WTC11 (cell line): ENCODE measurements at regions not wholly inside any gene's neighbourhood (a gene's known extent, or its start where the extent isn't known, plus 50 kb on each side); places are given as distances from the start of the nearest gene placed in this dataset.

ENCODE experiments used
- ATAC-seq: fragments of 200-7000 bp; cut with Tn5 transposase; 2 replicates; pipeline ENCODE4 v1.10.0; 2021; ENCODE audit warnings: mild to moderate bottlenecking, moderate library complexity
- CTCF ChIA-PET: fragments of 300-600 bp; sonication (Branson Sonifier 250); formaldehyde crosslinking; loops from one replicate; lab custom pipeline; 2021; ENCODE audit warnings: antibody characterized with exemption; lab: Charles Lee
- POLR2A ChIA-PET: fragments of 350-600 bp; sonication (Branson Sonifier 250); formaldehyde crosslinking; loops from one replicate; lab custom pipeline; 2021; ENCODE audit warnings: antibody characterized with exemption; lab: Charles Lee
- DNase-seq: peaks from one replicate; pipeline ENCODE4 v3.0.0; 2021; ENCODE audit warnings: low spot score
- H3K27ac Mint-ChIP-seq: 2 replicates; pipeline ENCODE4 v1.8.0; 2021; ENCODE audit warnings: mixed read lengths
- H3K27me3 Mint-ChIP-seq: 2 replicates; pipeline ENCODE4 v1.8.0; 2021; ENCODE audit warnings: low read depth, mild to moderate bottlenecking, moderate library complexity, mixed read lengths
- H3K36me3 Mint-ChIP-seq: 2 replicates; pipeline ENCODE4 v1.8.0; 2021; ENCODE audit warnings: mixed read lengths
- H3K4me1 Mint-ChIP-seq: 2 replicates; pipeline ENCODE4 v1.8.0; 2022; ENCODE audit warnings: mixed read lengths
- H3K4me3 Mint-ChIP-seq: 2 replicates; pipeline ENCODE4 v1.8.0; 2021; ENCODE audit warnings: mild to moderate bottlenecking, moderate library complexity, mixed read lengths
- H3K9me3 Mint-ChIP-seq: 2 replicates; pipeline ENCODE4 v1.8.0; 2021; ENCODE audit warnings: mixed read lengths
- CBFB ChIP-seq: sonication (generic); formaldehyde crosslinking; IDR thresholded peaks from 2 replicates; pipeline ENCODE4 v1.8.1; 2022; ENCODE audit warnings: mild to moderate bottlenecking, low read depth, missing genetic modification reagents
- CREB1 ChIP-seq: sonication (generic); formaldehyde crosslinking; IDR thresholded peaks from 2 replicates; pipeline ENCODE4 v1.8.0; 2023; ENCODE audit warnings: mild to moderate bottlenecking, missing genetic modification reagents
- CREM ChIP-seq: sonication (generic); formaldehyde crosslinking; IDR thresholded peaks from 2 replicates; pipeline ENCODE4 v1.8.1; 2022; ENCODE audit warnings: mild to moderate bottlenecking, missing genetic modification reagents, moderate library complexity
- GABPB1 ChIP-seq: sonication (generic); formaldehyde crosslinking; IDR thresholded peaks from 2 replicates; pipeline ENCODE4 v1.8.1; 2023; ENCODE audit warnings: mild to moderate bottlenecking, missing genetic modification reagents
- GRHL2 ChIP-seq: fragments of 250-450 bp; sonication (Bioruptor Pico); IDR thresholded peaks from 2 replicates; pipeline ENCODE4 v1.8.0; 2022; ENCODE audit warnings: mild to moderate bottlenecking, moderate library complexity; ENCODE audit not compliant: insufficient replicate concordance, severe bottlenecking
- JUN ChIP-seq: sonication (generic); formaldehyde crosslinking; IDR thresholded peaks from 2 replicates; pipeline ENCODE4 v1.8.0; 2023; ENCODE audit warnings: mild to moderate bottlenecking, missing genetic modification reagents
- MXD4 ChIP-seq: fragments of 250-450 bp; sonication (Bioruptor Pico); IDR thresholded peaks from 2 replicates; pipeline ENCODE4 v1.8.0; 2021; ENCODE audit warnings: mild to moderate bottlenecking, moderate library complexity, borderline replicate concordance
- RELA ChIP-seq: sonication (generic); formaldehyde crosslinking; IDR thresholded peaks from 2 replicates; pipeline ENCODE4 v1.8.1; 2022; ENCODE audit warnings: missing genetic modification reagents, mild to moderate bottlenecking, borderline replicate concordance
- RORB ChIP-seq: fragments of 250-450 bp; sonication (Bioruptor Pico); IDR thresholded peaks from 2 replicates; pipeline ENCODE4 v1.9.0; 2021; ENCODE audit warnings: mild to moderate bottlenecking
- TEAD4 ChIP-seq: sonication (generic); formaldehyde crosslinking; IDR thresholded peaks from 2 replicates; pipeline ENCODE4 v1.8.0; 2022; ENCODE audit warnings: mild to moderate bottlenecking, missing genetic modification reagents
- ZBTB21 ChIP-seq: sonication (generic); formaldehyde crosslinking; IDR thresholded peaks from 2 replicates; pipeline ENCODE4 v1.8.1; 2023; ENCODE audit warnings: mild to moderate bottlenecking, missing genetic modification reagents, borderline replicate concordance
- ZNF396 ChIP-seq: fragments of 250-450 bp; sonication (Bioruptor Pico); IDR thresholded peaks from 2 replicates; pipeline ENCODE4 v1.8.0; 2021; ENCODE audit warnings: mild to moderate bottlenecking, moderate library complexity, borderline replicate concordance
- TF ChIP-seq, protein P1 (sequence below): sonication (generic); formaldehyde crosslinking; IDR thresholded peaks from 2 replicates; pipeline ENCODE4 v1.8.1; 2023; ENCODE audit warnings: mild to moderate bottlenecking, moderate library complexity, missing genetic modification reagents
- TF ChIP-seq, protein P2 (sequence below): fragments of 250-450 bp; sonication (Bioruptor Pico); conservative IDR thresholded peaks from 2 replicates; pipeline ENCODE4 v1.9.0; 2021; ENCODE audit warnings: mild to moderate bottlenecking
- TF ChIP-seq, protein P3 (sequence below): sonication (generic); formaldehyde crosslinking; IDR thresholded peaks from 2 replicates; pipeline ENCODE4 v1.8.1; 2023; ENCODE audit warnings: mild to moderate bottlenecking, missing genetic modification reagents, moderate library complexity
- TF ChIP-seq, protein P4 (sequence below): sonication (generic); formaldehyde crosslinking; IDR thresholded peaks from 2 replicates; pipeline ENCODE4 v1.8.0; 2022; ENCODE audit warnings: mild to moderate bottlenecking, missing genetic modification reagents
- TF ChIP-seq, protein P5 (sequence below): sonication (generic); formaldehyde crosslinking; conservative IDR thresholded peaks from 2 replicates; pipeline ENCODE4 v1.8.1; 2023; ENCODE audit warnings: mild to moderate bottlenecking, low read depth, missing genetic modification reagents, moderate library complexity
- TF ChIP-seq, protein P6 (sequence below): fragments of 250-450 bp; sonication (Bioruptor Pico); IDR thresholded peaks from 2 replicates; pipeline ENCODE4 v2.1.2; 2022; ENCODE audit warnings: mild to moderate bottlenecking, moderate library complexity
- TF ChIP-seq, protein P7 (sequence below): sonication (generic); formaldehyde crosslinking; IDR thresholded peaks from 2 replicates; pipeline ENCODE4 v1.8.1; 2022; ENCODE audit warnings: mild to moderate bottlenecking, moderate library complexity, missing genetic modification reagents
- TF ChIP-seq, protein P8 (sequence below): fragments of 250-450 bp; sonication (Bioruptor Pico); IDR thresholded peaks from 2 replicates; pipeline ENCODE4 v1.8.0; 2021; ENCODE audit warnings: mild to moderate bottlenecking

DNA sequence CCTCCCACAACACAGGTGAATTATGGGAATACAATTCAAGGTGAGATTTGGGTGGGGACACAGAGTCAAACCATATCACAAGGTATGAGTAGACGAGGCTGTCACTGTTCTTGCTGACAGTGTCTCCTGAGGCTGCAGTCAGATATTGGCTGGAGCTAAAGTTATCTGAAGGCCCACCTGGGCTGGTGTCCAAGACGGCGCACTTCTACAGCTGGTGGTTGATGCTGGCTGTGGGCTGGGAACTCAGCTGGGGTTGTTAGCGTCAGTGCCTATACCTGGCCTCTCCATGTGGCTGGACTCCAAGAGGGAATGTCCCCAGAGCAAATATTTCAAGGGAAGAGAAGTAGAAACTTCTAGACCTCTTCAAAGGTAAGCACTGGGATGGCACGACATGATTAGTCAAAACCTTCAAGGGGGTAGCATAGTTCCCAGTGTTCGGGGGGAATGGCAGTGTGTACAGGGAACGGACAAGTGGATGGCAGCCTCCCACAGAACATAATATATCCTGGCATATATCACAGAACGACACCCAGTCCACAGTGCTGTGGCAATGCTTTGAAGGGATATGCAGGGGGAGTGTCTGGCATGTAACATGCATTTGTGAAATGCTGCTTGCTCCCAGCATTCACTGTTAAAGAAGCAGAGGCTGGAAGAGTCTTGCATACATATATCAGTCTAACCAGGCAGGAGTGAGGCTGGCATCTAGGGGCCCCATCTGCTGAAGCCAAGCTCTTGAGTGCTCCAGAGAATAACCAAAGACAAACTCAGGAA, 126.7 kb upstream of the RFLNA start:
- DNase-seq (no peak), ATAC-seq (no peak)
- no peak overlapping the region for H3K27ac Mint-ChIP-seq
- peaks cover 5% of the 10 kb centered on the region for H3K27me3 Mint-ChIP-seq
- ChIA-PET POLR2A (no interaction called here), CTCF (no interaction called here)
- H3K36me3 Mint-ChIP-seq, result peaks cover 46% of the 10 kb centered on the region
- no peak overlapping the region for H3K4me3 Mint-ChIP-seq
- H3K4me1 Mint-ChIP-seq, result no peaks in the 10 kb centered on the region
- TF ChIP-seq TEAD4 (CRISPR knock-in tag) (no peak), ZNF396 (no peak), CREB1 (CRISPR knock-in tag) (no peak)
- H3K9me3 Mint-ChIP-seq, result peaks cover 51% of the 10 kb centered on the region

DNA sequence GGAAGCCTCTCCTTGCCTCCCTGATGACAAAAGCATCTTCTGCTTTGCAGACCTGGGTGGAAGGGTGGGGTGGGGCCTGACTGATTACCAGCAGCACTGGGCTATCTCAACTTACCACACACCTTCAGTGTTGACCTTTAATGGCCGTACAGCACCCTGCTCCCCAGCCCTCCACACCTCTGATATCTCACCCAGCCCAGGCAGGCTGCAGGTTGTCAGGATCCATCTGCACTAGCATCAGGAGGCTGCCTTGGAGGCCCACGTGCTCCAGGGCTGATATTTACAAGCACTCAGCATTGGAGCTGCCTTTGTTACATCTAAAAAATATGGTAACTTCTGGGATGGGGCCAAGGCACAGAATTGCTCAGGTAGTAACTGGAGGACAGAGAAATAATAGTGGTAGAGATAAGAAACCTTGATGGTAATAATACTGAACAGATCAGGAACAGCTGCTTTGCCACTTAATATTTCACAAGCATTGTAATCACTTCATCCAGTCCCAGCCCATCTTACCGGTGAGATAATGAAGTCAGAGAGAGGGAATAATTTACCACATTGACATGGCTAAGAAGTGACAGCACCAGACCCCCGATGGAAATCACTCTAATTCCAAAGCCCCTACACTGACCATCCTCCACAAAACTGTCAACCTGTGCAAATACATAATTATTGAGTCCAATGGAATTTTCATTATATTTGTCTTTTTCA, 125.2 kb upstream of the RFLNA start:
- no peak for TF ChIP-seq CREM (CRISPR knock-in tag)
- TF ChIP-seq GRHL2 (CRISPR knock-in tag), result no peak
- no peak for TF ChIP-seq RORB (CRISPR knock-in tag)
- no peak for TF ChIP-seq CBFB (CRISPR knock-in tag)
- TF ChIP-seq RELA (CRISPR knock-in tag), result no peak
- TF ChIP-seq, protein P1, sequence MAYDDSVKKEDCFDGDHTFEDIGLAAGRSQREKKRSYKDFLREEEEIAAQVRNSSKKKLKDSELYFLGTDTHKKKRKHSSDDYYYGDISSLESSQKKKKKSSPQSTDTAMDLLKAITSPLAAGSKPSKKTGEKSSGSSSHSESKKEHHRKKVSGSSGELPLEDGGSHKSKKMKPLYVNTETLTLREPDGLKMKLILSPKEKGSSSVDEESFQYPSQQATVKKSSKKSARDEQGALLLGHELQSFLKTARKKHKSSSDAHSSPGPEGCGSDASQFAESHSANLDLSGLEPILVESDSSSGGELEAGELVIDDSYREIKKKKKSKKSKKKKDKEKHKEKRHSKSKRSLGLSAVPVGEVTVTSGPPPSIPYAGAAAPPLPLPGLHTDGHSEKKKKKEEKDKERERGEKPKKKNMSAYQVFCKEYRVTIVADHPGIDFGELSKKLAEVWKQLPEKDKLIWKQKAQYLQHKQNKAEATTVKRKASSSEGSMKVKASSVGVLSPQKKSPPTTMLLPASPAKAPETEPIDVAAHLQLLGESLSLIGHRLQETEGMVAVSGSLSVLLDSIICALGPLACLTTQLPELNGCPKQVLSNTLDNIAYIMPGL (CRISPR knock-in tag), result no peak
- TF ChIP-seq, protein P2, sequence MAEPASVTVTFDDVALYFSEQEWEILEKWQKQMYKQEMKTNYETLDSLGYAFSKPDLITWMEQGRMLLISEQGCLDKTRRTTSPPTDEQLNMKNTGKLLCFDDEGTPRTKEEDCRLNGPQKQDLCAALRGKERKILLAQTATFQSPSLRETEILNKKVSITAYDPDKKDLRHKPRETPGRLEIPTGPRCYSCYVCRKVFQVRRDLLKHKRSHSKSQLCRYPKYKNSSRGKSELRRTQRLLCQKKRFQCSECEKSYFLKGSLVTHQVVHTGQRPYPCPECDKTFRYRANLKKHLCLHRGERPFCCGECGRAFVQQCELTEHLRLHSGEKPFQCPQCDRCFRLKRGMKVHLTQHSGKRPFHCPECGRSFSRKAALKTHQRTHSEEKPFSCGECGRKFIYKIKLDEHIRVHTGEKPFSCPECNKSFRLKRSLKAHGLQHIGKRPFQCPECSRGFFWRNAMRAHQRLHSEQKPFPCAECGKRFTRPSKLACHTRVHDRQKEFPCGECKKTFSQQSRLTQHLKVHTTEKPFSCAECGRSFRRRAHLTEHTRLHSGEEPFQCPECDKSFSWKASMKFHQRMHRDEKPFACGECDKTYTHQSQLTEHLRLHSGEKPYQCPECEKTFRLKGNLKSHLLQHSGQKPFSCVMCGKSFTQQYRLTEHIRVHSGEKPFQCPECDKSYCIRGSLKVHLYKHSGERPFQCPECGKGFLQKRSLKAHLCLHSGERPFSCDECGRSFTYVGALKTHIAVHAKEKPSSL, result no peak
- TF ChIP-seq, protein P3, sequence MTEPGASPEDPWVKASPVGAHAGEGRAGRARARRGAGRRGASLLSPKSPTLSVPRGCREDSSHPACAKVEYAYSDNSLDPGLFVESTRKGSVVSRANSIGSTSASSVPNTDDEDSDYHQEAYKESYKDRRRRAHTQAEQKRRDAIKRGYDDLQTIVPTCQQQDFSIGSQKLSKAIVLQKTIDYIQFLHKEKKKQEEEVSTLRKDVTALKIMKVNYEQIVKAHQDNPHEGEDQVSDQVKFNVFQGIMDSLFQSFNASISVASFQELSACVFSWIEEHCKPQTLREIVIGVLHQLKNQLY (CRISPR knock-in tag), result no peak
- TF ChIP-seq, protein P4, sequence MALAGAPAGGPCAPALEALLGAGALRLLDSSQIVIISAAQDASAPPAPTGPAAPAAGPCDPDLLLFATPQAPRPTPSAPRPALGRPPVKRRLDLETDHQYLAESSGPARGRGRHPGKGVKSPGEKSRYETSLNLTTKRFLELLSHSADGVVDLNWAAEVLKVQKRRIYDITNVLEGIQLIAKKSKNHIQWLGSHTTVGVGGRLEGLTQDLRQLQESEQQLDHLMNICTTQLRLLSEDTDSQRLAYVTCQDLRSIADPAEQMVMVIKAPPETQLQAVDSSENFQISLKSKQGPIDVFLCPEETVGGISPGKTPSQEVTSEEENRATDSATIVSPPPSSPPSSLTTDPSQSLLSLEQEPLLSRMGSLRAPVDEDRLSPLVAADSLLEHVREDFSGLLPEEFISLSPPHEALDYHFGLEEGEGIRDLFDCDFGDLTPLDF, result no peak
- no peak for TF ChIP-seq ZBTB21 (CRISPR knock-in tag)
- no peak for TF ChIP-seq MXD4 (CRISPR knock-in tag)
- TF ChIP-seq, protein P5, sequence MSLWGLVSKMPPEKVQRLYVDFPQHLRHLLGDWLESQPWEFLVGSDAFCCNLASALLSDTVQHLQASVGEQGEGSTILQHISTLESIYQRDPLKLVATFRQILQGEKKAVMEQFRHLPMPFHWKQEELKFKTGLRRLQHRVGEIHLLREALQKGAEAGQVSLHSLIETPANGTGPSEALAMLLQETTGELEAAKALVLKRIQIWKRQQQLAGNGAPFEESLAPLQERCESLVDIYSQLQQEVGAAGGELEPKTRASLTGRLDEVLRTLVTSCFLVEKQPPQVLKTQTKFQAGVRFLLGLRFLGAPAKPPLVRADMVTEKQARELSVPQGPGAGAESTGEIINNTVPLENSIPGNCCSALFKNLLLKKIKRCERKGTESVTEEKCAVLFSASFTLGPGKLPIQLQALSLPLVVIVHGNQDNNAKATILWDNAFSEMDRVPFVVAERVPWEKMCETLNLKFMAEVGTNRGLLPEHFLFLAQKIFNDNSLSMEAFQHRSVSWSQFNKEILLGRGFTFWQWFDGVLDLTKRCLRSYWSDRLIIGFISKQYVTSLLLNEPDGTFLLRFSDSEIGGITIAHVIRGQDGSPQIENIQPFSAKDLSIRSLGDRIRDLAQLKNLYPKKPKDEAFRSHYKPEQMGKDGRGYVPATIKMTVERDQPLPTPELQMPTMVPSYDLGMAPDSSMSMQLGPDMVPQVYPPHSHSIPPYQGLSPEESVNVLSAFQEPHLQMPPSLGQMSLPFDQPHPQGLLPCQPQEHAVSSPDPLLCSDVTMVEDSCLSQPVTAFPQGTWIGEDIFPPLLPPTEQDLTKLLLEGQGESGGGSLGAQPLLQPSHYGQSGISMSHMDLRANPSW (CRISPR knock-in tag), result no peak
- TF ChIP-seq JUN (CRISPR knock-in tag), result no peak
- TF ChIP-seq GABPB1 (CRISPR knock-in tag), result no peak
- TF ChIP-seq, protein P6, sequence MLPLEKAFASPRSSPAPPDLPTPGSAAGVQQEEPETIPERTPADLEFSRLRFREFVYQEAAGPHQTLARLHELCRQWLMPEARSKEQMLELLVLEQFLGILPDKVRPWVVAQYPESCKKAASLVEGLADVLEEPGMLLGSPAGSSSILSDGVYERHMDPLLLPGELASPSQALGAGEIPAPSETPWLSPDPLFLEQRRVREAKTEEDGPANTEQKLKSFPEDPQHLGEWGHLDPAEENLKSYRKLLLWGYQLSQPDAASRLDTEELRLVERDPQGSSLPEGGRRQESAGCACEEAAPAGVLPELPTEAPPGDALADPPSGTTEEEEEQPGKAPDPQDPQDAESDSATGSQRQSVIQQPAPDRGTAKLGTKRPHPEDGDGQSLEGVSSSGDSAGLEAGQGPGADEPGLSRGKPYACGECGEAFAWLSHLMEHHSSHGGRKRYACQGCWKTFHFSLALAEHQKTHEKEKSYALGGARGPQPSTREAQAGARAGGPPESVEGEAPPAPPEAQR (CRISPR knock-in tag), result no peak
- TF ChIP-seq, protein P7, sequence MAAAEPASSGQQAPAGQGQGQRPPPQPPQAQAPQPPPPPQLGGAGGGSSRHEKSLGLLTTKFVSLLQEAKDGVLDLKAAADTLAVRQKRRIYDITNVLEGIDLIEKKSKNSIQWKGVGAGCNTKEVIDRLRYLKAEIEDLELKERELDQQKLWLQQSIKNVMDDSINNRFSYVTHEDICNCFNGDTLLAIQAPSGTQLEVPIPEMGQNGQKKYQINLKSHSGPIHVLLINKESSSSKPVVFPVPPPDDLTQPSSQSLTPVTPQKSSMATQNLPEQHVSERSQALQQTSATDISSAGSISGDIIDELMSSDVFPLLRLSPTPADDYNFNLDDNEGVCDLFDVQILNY (CRISPR knock-in tag), result no peak
- TF ChIP-seq, protein P8, sequence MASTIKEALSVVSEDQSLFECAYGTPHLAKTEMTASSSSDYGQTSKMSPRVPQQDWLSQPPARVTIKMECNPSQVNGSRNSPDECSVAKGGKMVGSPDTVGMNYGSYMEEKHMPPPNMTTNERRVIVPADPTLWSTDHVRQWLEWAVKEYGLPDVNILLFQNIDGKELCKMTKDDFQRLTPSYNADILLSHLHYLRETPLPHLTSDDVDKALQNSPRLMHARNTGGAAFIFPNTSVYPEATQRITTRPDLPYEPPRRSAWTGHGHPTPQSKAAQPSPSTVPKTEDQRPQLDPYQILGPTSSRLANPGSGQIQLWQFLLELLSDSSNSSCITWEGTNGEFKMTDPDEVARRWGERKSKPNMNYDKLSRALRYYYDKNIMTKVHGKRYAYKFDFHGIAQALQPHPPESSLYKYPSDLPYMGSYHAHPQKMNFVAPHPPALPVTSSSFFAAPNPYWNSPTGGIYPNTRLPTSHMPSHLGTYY (CRISPR knock-in tag), result no peak
- DNase-seq, result no peak
- Mint-ChIP-seq H3K4me3 (no peak overlapping the region), H3K9me3 (peaks cover 36% of the 10 kb centered on the region), H3K4me1 (peaks cover 3% of the 10 kb centered on the region; the same call in 1 of the 2 replicates), H3K27ac (no peak overlapping the region), H3K27me3 (peaks cover 1% of the 10 kb centered on the region), H3K36me3 (peaks cover 31% of the 10 kb centered on the region)
- ChIA-PET POLR2A (no interaction called here), CTCF (no interaction called here)
- ATAC-seq, result no peak
